ENCODE measurements at regions not wholly inside any gene's neighbourhood (a gene's known extent, or its start where the extent isn't known, plus 50 kb on each side); places are given as distances from the start of the nearest gene placed in this dataset.

- Histone ChIP-seq H3K27ac (ENCODE audit: insufficient read depth, low read depth, low read length, poor library complexity, severe bottlenecking) (no peak overlapping the region), H3K4me3 (ENCODE audit: insufficient read depth, low read depth, low read length) (no peak overlapping the region), H3K4me1 (ENCODE audit: control insufficient read depth, insufficient read depth, low read length) (no peaks in the 10 kb centered on the region), H3K27me3 (ENCODE audit: control insufficient read depth, insufficient read depth, low read length, poor library complexity, severe bottlenecking) (no peaks in the 10 kb centered on the region), H3K9me3 (ENCODE audit: control insufficient read depth, low read length) (no peaks in the 10 kb centered on the region), H3K36me3 (ENCODE audit: control insufficient read depth, insufficient read depth, low read length) (no peaks in the 10 kb centered on the region)
- 88 to 90% methylated on average over 2 of the region's 2 CpGs for WGBS, 2 experiments
These were observed 91.1 kb downstream of the TTC32 start for GRCh38 chr2:19810637-19811036.

GRCh38 chr2:19810148-19810547 lies 91.6 kb downstream of the TTC32 start:
- 75 to 78% methylated on average over 5 of the region's 5 CpGs for WGBS, 2 experiments
- no peak overlapping the region for H3K4me3 ChIP-seq (ENCODE audit: insufficient read depth, low read depth, low read length)

GRCh38 chr2:19809206-19809605 lies 92.6 kb downstream of the TTC32 start:
- no peaks in the 10 kb centered on the region for H3K9me3 ChIP-seq (ENCODE audit: control insufficient read depth, low read length)
- no peak overlapping the region for H3K4me3 ChIP-seq (ENCODE audit: insufficient read depth, low read depth, low read length)
- no peaks in the 10 kb centered on the region for H3K4me1 ChIP-seq (ENCODE audit: control insufficient read depth, insufficient read depth, low read length)
- WGBS, 2 experiments, result 90 to 95% methylated on average over 7 of the region's 7 CpGs
- no peak overlapping the region for H3K27ac ChIP-seq (ENCODE audit: insufficient read depth, low read depth, low read length, poor library complexity, severe bottlenecking)
- no peaks in the 10 kb centered on the region for H3K36me3 ChIP-seq (ENCODE audit: control insufficient read depth, insufficient read depth, low read length)
- no peaks in the 10 kb centered on the region for H3K27me3 ChIP-seq (ENCODE audit: control insufficient read depth, insufficient read depth, low read length, poor library complexity, severe bottlenecking)

More at GRCh38 chr2:19810148-19810547, 91.6 kb downstream of the TTC32 start:
- Histone ChIP-seq H3K27me3 (ENCODE audit: control insufficient read depth, insufficient read depth, low read length, poor library complexity, severe bottlenecking) (no peaks in the 10 kb centered on the region), H3K36me3 (ENCODE audit: control insufficient read depth, insufficient read depth, low read length) (no peaks in the 10 kb centered on the region), H3K4me1 (ENCODE audit: control insufficient read depth, insufficient read depth, low read length) (no peaks in the 10 kb centered on the region), H3K27ac (ENCODE audit: insufficient read depth, low read depth, low read length, poor library complexity, severe bottlenecking) (no peak overlapping the region), H3K9me3 (ENCODE audit: control insufficient read depth, low read length) (no peaks in the 10 kb centered on the region)

GRCh38 chr2:19807866-19808265 lies 93.9 kb downstream of the TTC32 start:
- H3K27ac ChIP-seq (ENCODE audit: insufficient read depth, low read depth, low read length, poor library complexity, severe bottlenecking), result no peak overlapping the region
- H3K9me3 ChIP-seq (ENCODE audit: control insufficient read depth, low read length), result no peaks in the 10 kb centered on the region
- WGBS, 2 experiments, result 84 to 90% methylated on average over 3 of the region's 3 CpGs
- no peaks in the 10 kb centered on the region for H3K4me1 ChIP-seq (ENCODE audit: control insufficient read depth, insufficient read depth, low read length)
- H3K4me3 ChIP-seq (ENCODE audit: insufficient read depth, low read depth, low read length), result no peak overlapping the region
- H3K36me3 ChIP-seq (ENCODE audit: control insufficient read depth, insufficient read depth, low read length), result no peaks in the 10 kb centered on the region
- H3K27me3 ChIP-seq (ENCODE audit: control insufficient read depth, insufficient read depth, low read length, poor library complexity, severe bottlenecking), result no peaks in the 10 kb centered on the region

- Histone ChIP-seq H3K4me1 (ENCODE audit: control insufficient read depth, insufficient read depth, low read length) (no peaks in the 10 kb centered on the region), H3K36me3 (ENCODE audit: control insufficient read depth, insufficient read depth, low read length) (no peaks in the 10 kb centered on the region), H3K27ac (ENCODE audit: insufficient read depth, low read depth, low read length, poor library complexity, severe bottlenecking) (no peak overlapping the region)
These were observed 94.4 kb downstream of the TTC32 start for GRCh38 chr2:19807346-19807745.

GRCh38 chr2:19806591-19806990 lies 95.2 kb downstream of the TTC32 start:
- H3K27me3 ChIP-seq (ENCODE audit: control insufficient read depth, insufficient read depth, low read length, poor library complexity, severe bottlenecking), result no peaks in the 10 kb centered on the region
- H3K9me3 ChIP-seq (ENCODE audit: control insufficient read depth, low read length), result no peaks in the 10 kb centered on the region
- H3K27ac ChIP-seq (ENCODE audit: insufficient read depth, low read depth, low read length, poor library complexity, severe bottlenecking), result no peak overlapping the region
- no peaks in the 10 kb centered on the region for H3K4me1 ChIP-seq (ENCODE audit: control insufficient read depth, insufficient read depth, low read length)
- WGBS, 2 experiments, result 94 to 95% methylated on average over 2 of the region's 2 CpGs
- H3K4me3 ChIP-seq (ENCODE audit: insufficient read depth, low read depth, low read length), result no peak overlapping the region
- H3K36me3 ChIP-seq (ENCODE audit: control insufficient read depth, insufficient read depth, low read length), result no peaks in the 10 kb centered on the region

More at GRCh38 chr2:19807346-19807745, 94.4 kb downstream of the TTC32 start:
- Histone ChIP-seq H3K27me3 (ENCODE audit: control insufficient read depth, insufficient read depth, low read length, poor library complexity, severe bottlenecking) (no peaks in the 10 kb centered on the region), H3K9me3 (ENCODE audit: control insufficient read depth, low read length) (no peaks in the 10 kb centered on the region), H3K4me3 (ENCODE audit: insufficient read depth, low read depth, low read length) (no peak overlapping the region)

GRCh38 chr2:19806131-19806530 lies 95.7 kb downstream of the TTC32 start:
- Histone ChIP-seq H3K9me3 (ENCODE audit: control insufficient read depth, low read length) (no peaks in the 10 kb centered on the region), H3K27ac (ENCODE audit: insufficient read depth, low read depth, low read length, poor library complexity, severe bottlenecking) (no peak overlapping the region), H3K4me3 (ENCODE audit: insufficient read depth, low read depth, low read length) (no peak overlapping the region), H3K4me1 (ENCODE audit: control insufficient read depth, insufficient read depth, low read length) (no peaks in the 10 kb centered on the region), H3K27me3 (ENCODE audit: control insufficient read depth, insufficient read depth, low read length, poor library complexity, severe bottlenecking) (no peaks in the 10 kb centered on the region), H3K36me3 (ENCODE audit: control insufficient read depth, insufficient read depth, low read length) (no peaks in the 10 kb centered on the region)
- WGBS, 2 experiments, result 94 to 96% methylated on average over 4 of the region's 4 CpGs

GRCh38 chr2:19805266-19805665 lies 96.5 kb downstream of the TTC32 start:
- 90 to 96% methylated on average over 4 of the region's 4 CpGs for WGBS, 2 experiments
- no peaks in the 10 kb centered on the region for H3K9me3 ChIP-seq (ENCODE audit: control insufficient read depth, low read length)

GRCh38 chr2:19804639-19805260 lies 97.0 kb downstream of the TTC32 start:
- no peaks in the 10 kb centered on the region for H3K27me3 ChIP-seq (ENCODE audit: control insufficient read depth, insufficient read depth, low read length, poor library complexity, severe bottlenecking)
- no peaks in the 10 kb centered on the region for H3K36me3 ChIP-seq (ENCODE audit: control insufficient read depth, insufficient read depth, low read length)
- no peaks in the 10 kb centered on the region for H3K4me1 ChIP-seq (ENCODE audit: control insufficient read depth, insufficient read depth, low read length)
- H3K4me3 ChIP-seq (ENCODE audit: insufficient read depth, low read depth, low read length), result no peak overlapping the region
- H3K27ac ChIP-seq (ENCODE audit: insufficient read depth, low read depth, low read length, poor library complexity, severe bottlenecking), result no peak overlapping the region
- 88 to 93% methylated on average over 3 of the region's 3 CpGs for WGBS, 2 experiments
- no peaks in the 10 kb centered on the region for H3K9me3 ChIP-seq (ENCODE audit: control insufficient read depth, low read length)

More at GRCh38 chr2:19805266-19805665, 96.5 kb downstream of the TTC32 start:
- H3K27ac ChIP-seq (ENCODE audit: insufficient read depth, low read depth, low read length, poor library complexity, severe bottlenecking), result no peak overlapping the region
- H3K4me3 ChIP-seq (ENCODE audit: insufficient read depth, low read depth, low read length), result no peak overlapping the region
- no peaks in the 10 kb centered on the region for H3K36me3 ChIP-seq (ENCODE audit: control insufficient read depth, insufficient read depth, low read length)
- H3K4me1 ChIP-seq (ENCODE audit: control insufficient read depth, insufficient read depth, low read length), result no peaks in the 10 kb centered on the region
- no peaks in the 10 kb centered on the region for H3K27me3 ChIP-seq (ENCODE audit: control insufficient read depth, insufficient read depth, low read length, poor library complexity, severe bottlenecking)

- Histone ChIP-seq H3K4me3 (ENCODE audit: insufficient read depth, low read depth, low read length) (no peak overlapping the region), H3K4me1 (ENCODE audit: control insufficient read depth, insufficient read depth, low read length) (no peaks in the 10 kb centered on the region), H3K27me3 (ENCODE audit: control insufficient read depth, insufficient read depth, low read length, poor library complexity, severe bottlenecking) (no peaks in the 10 kb centered on the region), H3K36me3 (ENCODE audit: control insufficient read depth, insufficient read depth, low read length) (no peaks in the 10 kb centered on the region), H3K9me3 (ENCODE audit: control insufficient read depth, low read length) (no peaks in the 10 kb centered on the region), H3K27ac (ENCODE audit: insufficient read depth, low read depth, low read length, poor library complexity, severe bottlenecking) (no peak overlapping the region)
- 91 to 93% methylated on average over 4 of the region's 4 CpGs for WGBS, 2 experiments
These were observed 99.5 kb downstream of the TTC32 start for GRCh38 chr2:19802086-19802841.
